ENCODE measurements at regions not wholly inside any gene's neighbourhood (a gene's known extent, or its start where the extent isn't known, plus 50 kb on each side); places are given as distances from the start of the nearest gene placed in this dataset.

DNA sequence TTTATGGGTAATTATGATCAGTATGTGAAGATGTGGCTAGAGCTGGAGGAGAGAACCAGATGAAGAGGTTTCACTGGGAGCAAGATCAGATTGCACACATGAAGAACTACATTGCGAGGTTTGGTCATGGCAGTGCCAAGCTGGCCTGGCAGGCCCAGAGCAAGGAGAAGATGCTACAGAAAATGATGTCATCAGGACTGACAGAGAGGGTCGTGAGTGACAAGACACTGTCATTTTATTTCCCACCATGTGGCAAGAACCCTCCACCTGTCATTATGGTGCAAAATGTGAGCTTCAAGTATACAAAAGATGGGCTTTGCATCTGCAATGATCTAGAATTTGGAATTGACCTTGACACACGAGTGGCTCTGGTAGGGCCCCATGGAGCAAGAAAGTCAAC, 168.3 kb downstream of the C3orf38 start:
- no peak for TF ChIP-seq POLR2AphosphoS5 (IDR thresholded peaks at IDR 0.05; ENCODE audit: low read depth, low read length)
- TF ChIP-seq POLR2A (IDR thresholded peaks at IDR 0.05; ENCODE audit: low read depth, low read length), result no peak
- no peak for TF ChIP-seq TAF1 (IDR thresholded peaks at IDR 0.05; ENCODE audit: borderline replicate concordance, low read depth, low read length)

Data from GM12892 (cell line).